Stomach (tissue), 8 donors: ENCODE measurements at regions not wholly inside any gene's neighbourhood (a gene's known extent, or its start where the extent isn't known, plus 50 kb on each side); places are given as distances from the start of the nearest gene placed in this dataset.

Source experiments
- DNase-seq, 2 donors: peaks; one replicate each; pipeline versions ENCODE4 v3.0.0 to v3.0.0-alpha.2; 2013 to 2019
- H3K27ac ChIP-seq, 5 donors: fragments of 200-600 bp in 4 of 5; sonication (generic) in 4 of 5; one replicate each; pipeline ENCODE4 v1.5.1; 2013 to 2019; ENCODE audit warnings: mild to moderate bottlenecking in 1 of 5, moderate library complexity in 1 of 5
- H3K27me3 ChIP-seq, 3 donors: fragments of 200-600 bp; sonication (generic); one replicate each; pipeline ENCODE4 v1.5.1; 2017 to 2019; ENCODE audit warnings: mixed run types in 1 of 3
- H3K36me3 ChIP-seq, 4 donors: fragments of 200-600 bp; sonication (generic); 1 replicate in 3 of 4; 2 replicates in 1 of 4; pipeline ENCODE4 v1.5.1; 2016 to 2019
- H3K4me1 ChIP-seq, 4 donors: fragments of 200-600 bp; sonication (generic); one replicate each; pipeline ENCODE4 v1.5.1; 2016 to 2019
- H3K4me3 ChIP-seq, 4 donors: fragments of 200-600 bp; sonication (generic) in 3 of 4; one replicate each; pipeline ENCODE4 v1.5.1; 2016 to 2019; ENCODE audit warnings: mild to moderate bottlenecking in 1 of 4
- H3K9me3 ChIP-seq, 4 donors: fragments of 200-600 bp; sonication (generic); one replicate each; pipeline ENCODE4 v1.5.1; 2016 to 2019
- EP300 ChIP-seq: sonication (generic); formaldehyde crosslinking; IDR thresholded peaks from one replicate; pipeline ENCODE4 v1.6.1; 2017; ENCODE audit warnings: antibody characterized with exemption
- POLR2A ChIP-seq, 4 donors: fragments of 450-650 bp; IDR thresholded peaks; one replicate each; pipeline ENCODE4 v1.6.1; 2016; ENCODE audit warnings: antibody characterized with exemption in 4 of 4, control low read depth in 2 of 4, mild to moderate bottlenecking in 1 of 4, moderate library complexity in 1 of 4
- POLR2AphosphoS5 ChIP-seq, 3 donors: sonication (generic); formaldehyde crosslinking; IDR thresholded peaks; one replicate each; pipeline ENCODE4 v1.6.1; 2016; ENCODE audit warnings: antibody characterized with exemption in 3 of 3
- WGBS, 5 donors: extraction: QIAGEN DNeasy Blood & Tissue Kit in 3 of 5; methylation state at CpG; one replicate each; pipeline versions ENCODE4 v1.1.5 to v1.1.7; 2013 to 2018; 5-methylcytosine and 5-hydroxymethylcytosine counted together
- intact Hi-C: fragments of 100-400 bp; cut with DNase I; formaldehyde crosslinking; loops from one replicate; pipeline ENCODE4 v1.15.1; 2023; ENCODE audit warnings: low total_unique reads
- TF ChIP-seq, protein P1 (sequence below), 7 experiments: fragments of 450-650 bp in 4 of 7; fragments of 200-600 bp in 3 of 7; sonication (generic) in 3 of 7; IDR thresholded peaks; one replicate each; pipeline ENCODE4 v1.5.1; 2016 to 2019; ENCODE audit warnings: antibody characterized with exemption in 7 of 7, control low read depth in 2 of 7, mild to moderate bottlenecking in 1 of 7
- donor health status: healthy with polysubstance abuse.
- donor health status: Bipolar disorder and iron deficiency.
- donor health status: healthy.

DNA sequence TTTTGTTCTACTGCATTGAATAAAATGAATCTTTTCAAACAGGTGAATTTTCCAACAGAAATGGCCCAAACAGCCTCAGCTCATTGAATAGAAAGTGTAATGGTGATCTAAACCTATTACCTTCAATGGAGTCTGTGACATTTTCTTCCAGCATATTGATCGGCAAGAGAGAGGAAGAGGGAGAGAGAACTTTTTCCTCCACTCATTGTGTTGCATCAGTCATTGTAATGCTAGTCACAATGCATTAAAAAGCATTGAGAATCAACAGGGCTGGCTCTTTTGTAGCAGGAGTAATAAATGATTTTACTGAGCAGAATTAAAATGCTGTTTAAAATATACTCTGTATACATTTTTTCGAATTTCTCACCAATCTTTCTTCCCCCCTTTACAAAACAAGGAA is 1794.5 kb upstream of the CELF4 start:
- H3K9me3 ChIP-seq = no peaks in the 10 kb centered on the region
- intact Hi-C loops = no loop called here
- 72 to 82% (median 80%) methylated on average over 2 of the region's 2 CpGs for WGBS, 5 donors

GRCh38 chr18:39359636-39360035 is 1794.0 kb upstream of the CELF4 start:
- Histone ChIP-seq H3K9me3 (no peaks in the 10 kb centered on the region), H3K4me3 (no peak overlapping the region), H3K36me3 (no peaks in the 10 kb centered on the region), H3K27me3 (no peaks in the 10 kb centered on the region), H3K4me1 (no peaks in the 10 kb centered on the region), H3K27ac (no peak overlapping the region)
- 79 to 93% (median 92%) methylated on average over 4 of the region's 4 CpGs for WGBS, 5 donors
- TF ChIP-seq POLR2AphosphoS5 (IDR thresholded peaks at IDR 0.05) = no peak
- no peak for TF ChIP-seq POLR2A (IDR thresholded peaks at IDR 0.05)
- TF ChIP-seq, protein P1, sequence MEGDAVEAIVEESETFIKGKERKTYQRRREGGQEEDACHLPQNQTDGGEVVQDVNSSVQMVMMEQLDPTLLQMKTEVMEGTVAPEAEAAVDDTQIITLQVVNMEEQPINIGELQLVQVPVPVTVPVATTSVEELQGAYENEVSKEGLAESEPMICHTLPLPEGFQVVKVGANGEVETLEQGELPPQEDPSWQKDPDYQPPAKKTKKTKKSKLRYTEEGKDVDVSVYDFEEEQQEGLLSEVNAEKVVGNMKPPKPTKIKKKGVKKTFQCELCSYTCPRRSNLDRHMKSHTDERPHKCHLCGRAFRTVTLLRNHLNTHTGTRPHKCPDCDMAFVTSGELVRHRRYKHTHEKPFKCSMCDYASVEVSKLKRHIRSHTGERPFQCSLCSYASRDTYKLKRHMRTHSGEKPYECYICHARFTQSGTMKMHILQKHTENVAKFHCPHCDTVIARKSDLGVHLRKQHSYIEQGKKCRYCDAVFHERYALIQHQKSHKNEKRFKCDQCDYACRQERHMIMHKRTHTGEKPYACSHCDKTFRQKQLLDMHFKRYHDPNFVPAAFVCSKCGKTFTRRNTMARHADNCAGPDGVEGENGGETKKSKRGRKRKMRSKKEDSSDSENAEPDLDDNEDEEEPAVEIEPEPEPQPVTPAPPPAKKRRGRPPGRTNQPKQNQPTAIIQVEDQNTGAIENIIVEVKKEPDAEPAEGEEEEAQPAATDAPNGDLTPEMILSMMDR (IDR thresholded peaks at IDR 0.05) = no peak
- no peak for TF ChIP-seq EP300
- no peak for DNase-seq
- intact Hi-C loops = no loop called here

More for the DNA sequence above, 1794.5 kb upstream of the CELF4 start:
- Histone ChIP-seq H3K4me1 (no peaks in the 10 kb centered on the region), H3K36me3 (no peaks in the 10 kb centered on the region), H3K27ac (no peak overlapping the region), H3K4me3 (no peak overlapping the region), H3K27me3 (no peaks in the 10 kb centered on the region)
- TF ChIP-seq, protein P1 (IDR thresholded peaks at IDR 0.05) = no peak
- TF ChIP-seq POLR2AphosphoS5 (IDR thresholded peaks at IDR 0.05) = no peak
- TF ChIP-seq EP300 = no peak
- TF ChIP-seq POLR2A (IDR thresholded peaks at IDR 0.05) = no peak
- no peak for DNase-seq

DNA sequence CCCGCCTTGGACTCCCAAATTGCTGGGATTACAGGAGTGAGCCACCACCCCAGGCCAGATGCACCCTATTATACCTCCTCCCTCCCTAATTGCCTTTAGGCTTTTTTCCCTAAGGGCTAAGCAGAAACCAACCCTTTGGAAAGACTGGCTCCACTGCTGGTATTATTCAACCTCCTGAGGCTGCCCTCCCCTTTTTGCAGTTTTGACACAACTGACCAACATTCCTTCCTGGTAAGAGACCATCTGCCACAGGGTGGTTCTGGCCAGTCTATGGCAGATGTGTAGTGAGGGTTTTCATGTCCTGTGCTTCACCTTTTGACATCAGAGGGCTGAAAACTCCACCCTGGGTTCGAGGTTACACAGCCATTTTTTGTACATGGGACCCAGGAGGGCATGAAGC is 1785.3 kb upstream of the CELF4 start:
- TF ChIP-seq EP300 = no peak
- H3K4me3 ChIP-seq = no peak overlapping the region

DNA sequence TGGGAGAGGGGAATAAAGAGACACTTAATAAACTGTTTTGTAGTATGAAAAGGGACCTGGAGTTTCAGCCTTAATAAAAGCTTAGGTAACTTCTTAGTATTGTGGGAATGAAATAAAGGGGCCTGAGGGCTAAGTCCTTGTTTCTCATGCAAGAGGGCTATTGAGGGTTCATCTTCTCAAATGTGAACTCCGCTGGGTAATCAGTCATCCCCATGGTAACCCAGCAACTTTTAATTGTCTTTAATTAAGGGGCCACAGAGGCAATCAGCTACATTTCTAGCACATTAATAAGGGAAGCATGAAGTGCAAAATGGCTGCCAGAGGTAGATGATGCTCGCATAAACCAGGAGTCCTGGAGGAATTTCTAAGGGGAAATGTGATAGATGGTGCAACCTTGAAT is 1784.2 kb upstream of the CELF4 start:
- 88 to 98% (median 95%) methylated on average over 2 of the region's 2 CpGs for WGBS, 5 donors
- DNase-seq = no peak
- Histone ChIP-seq H3K9me3 (no peaks in the 10 kb centered on the region), H3K4me1 (no peaks in the 10 kb centered on the region), H3K27ac (no peak overlapping the region), H3K36me3 (no peaks in the 10 kb centered on the region), H3K4me3 (no peak overlapping the region), H3K27me3 (no peaks in the 10 kb centered on the region)
- TF ChIP-seq POLR2A (IDR thresholded peaks at IDR 0.05) (no peak), POLR2AphosphoS5 (IDR thresholded peaks at IDR 0.05) (no peak), EP300 (no peak)
- TF ChIP-seq, protein P1 (IDR thresholded peaks at IDR 0.05) = no peak
- intact Hi-C loops = no loop called here

More for the DNA sequence above, 1785.3 kb upstream of the CELF4 start:
- WGBS, 5 donors = 71 to 90% (median 82%) methylated on average over 2 of the region's 2 CpGs
- H3K36me3 ChIP-seq = no peaks in the 10 kb centered on the region
- no peaks in the 10 kb centered on the region for H3K4me1 ChIP-seq
- intact Hi-C loops = no loop called here
- no peak overlapping the region for H3K27ac ChIP-seq
- H3K9me3 ChIP-seq = no peaks in the 10 kb centered on the region
- H3K27me3 ChIP-seq = no peaks in the 10 kb centered on the region
- DNase-seq = no peak

GRCh38 chr18:39348757-39349156 is 1783.2 kb upstream of the CELF4 start:
- Histone ChIP-seq H3K4me1 (no peaks in the 10 kb centered on the region), H3K27ac (no peak overlapping the region), H3K27me3 (no peaks in the 10 kb centered on the region), H3K4me3 (no peak overlapping the region), H3K9me3 (no peaks in the 10 kb centered on the region), H3K36me3 (no peaks in the 10 kb centered on the region)
- DNase-seq = no peak
- 85 to 95% (median 91%) methylated on average over 3 of the region's 3 CpGs for WGBS, 5 donors
- TF ChIP-seq EP300 = no peak
- no peak for TF ChIP-seq POLR2A (IDR thresholded peaks at IDR 0.05)
- TF ChIP-seq POLR2AphosphoS5 (IDR thresholded peaks at IDR 0.05) = no peak
- intact Hi-C loops = no loop called here
